ENCODE measurements at regions not wholly inside any gene's neighbourhood (a gene's known extent, or its start where the extent isn't known, plus 50 kb on each side); places are given as distances from the start of the nearest gene placed in this dataset.

DNA sequence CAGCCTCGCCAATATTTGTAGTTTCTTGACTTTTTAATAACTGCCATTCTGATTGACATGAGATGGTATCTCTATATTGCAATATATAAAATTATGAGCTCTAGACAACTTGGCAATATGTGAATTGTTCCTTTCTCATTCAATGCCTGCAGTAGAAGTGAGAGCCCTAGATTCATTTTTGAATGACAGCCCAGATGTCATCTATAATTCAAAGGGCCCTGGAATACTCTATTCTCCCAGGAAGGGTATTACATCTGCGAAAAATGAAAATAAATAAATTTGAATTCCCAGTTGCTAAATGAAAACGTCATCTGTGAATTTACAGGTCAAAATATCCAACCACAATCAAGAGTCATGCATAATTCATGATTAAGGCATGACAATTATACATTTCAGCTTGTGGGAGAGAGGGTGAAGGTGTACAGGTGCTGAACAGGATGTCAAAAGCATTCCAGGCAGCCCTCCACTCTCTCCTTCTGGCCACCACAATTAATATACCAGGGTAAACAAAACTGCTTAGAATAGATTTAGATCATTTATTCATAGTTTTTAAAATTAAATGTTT is 1147.3 kb downstream of the XPNPEP1 start:
- TF ChIP-seq CTCF (conservative IDR thresholded peaks at IDR 0.05; ENCODE audit: low read depth, low read length) (no peak), EZH2phosphoT487 (IDR thresholded peaks at IDR 0.05; ENCODE audit: borderline replicate concordance, low read length) (no peak)
